Osteoblast (primary cell): ENCODE measurements at regions not wholly inside any gene's neighbourhood (a gene's known extent, or its start where the extent isn't known, plus 50 kb on each side); places are given as distances from the start of the nearest gene placed in this dataset.

ENCODE experiments used
- DNase-seq: peaks from one replicate; pipeline ENCODE4 v3.0.0; 2011; ENCODE audit warnings: low spot score, mixed read lengths; ENCODE audit not compliant: insufficient read length; ENCODE audit errors: missing footprints
- H2AFZ ChIP-seq: 2 replicates; pipeline ENCODE4 v1.6.0; 2011; ENCODE audit warnings: mild to moderate bottlenecking, low read length
- H3K27ac ChIP-seq: 2 replicates; pipeline ENCODE4 v1.5.1; 2011; ENCODE audit warnings: mild to moderate bottlenecking, low read depth, low read length, moderate library complexity
- H3K27me3 ChIP-seq: 2 replicates; pipeline ENCODE4 v1.6.0; 2012; ENCODE audit warnings: mild to moderate bottlenecking, control low read depth, inconsistent platforms, low read length, moderate library complexity; ENCODE audit not compliant: insufficient read depth
- H3K36me3 ChIP-seq: 2 replicates; pipeline ENCODE4 v1.5.1; 2011; ENCODE audit warnings: mild to moderate bottlenecking, low read length, control low read depth, moderate library complexity; ENCODE audit not compliant: insufficient read depth
- H3K4me1 ChIP-seq: 2 replicates; pipeline ENCODE4 v1.5.1; 2011; ENCODE audit warnings: mild to moderate bottlenecking, low read length, control low read depth, moderate library complexity; ENCODE audit not compliant: insufficient read depth
- H3K4me2 ChIP-seq: 2 replicates; pipeline ENCODE4 v1.6.0; 2011; ENCODE audit warnings: mild to moderate bottlenecking, low read length; ENCODE audit not compliant: insufficient read depth
- H3K4me3 ChIP-seq: fragments of 200-600 bp; sonication (generic); 3 replicates; pipeline ENCODE4 v1.5.1; 2012; ENCODE audit warnings: mild to moderate bottlenecking, low read length, inconsistent platforms; ENCODE audit not compliant: insufficient read depth
- H3K79me2 ChIP-seq: 2 replicates; pipeline ENCODE4 v1.6.0; 2012; ENCODE audit warnings: mild to moderate bottlenecking, low read length, control low read depth, inconsistent platforms; ENCODE audit not compliant: insufficient read depth
- H3K9me3 ChIP-seq: 2 replicates; pipeline ENCODE4 v1.5.1; 2011; ENCODE audit warnings: low read depth, low read length, control low read depth
- H4K20me1 ChIP-seq: 2 replicates; pipeline ENCODE4 v1.6.0; 2012; ENCODE audit warnings: mild to moderate bottlenecking, low read length, control low read depth; ENCODE audit not compliant: insufficient read depth
- TF ChIP-seq, protein P1 (sequence below): IDR thresholded peaks from 2 replicates; pipeline ENCODE4 v1.5.1; 2011; ENCODE audit warnings: mild to moderate bottlenecking, low read depth, low read length, moderate library complexity; ENCODE audit errors: extremely low read depth

DNA sequence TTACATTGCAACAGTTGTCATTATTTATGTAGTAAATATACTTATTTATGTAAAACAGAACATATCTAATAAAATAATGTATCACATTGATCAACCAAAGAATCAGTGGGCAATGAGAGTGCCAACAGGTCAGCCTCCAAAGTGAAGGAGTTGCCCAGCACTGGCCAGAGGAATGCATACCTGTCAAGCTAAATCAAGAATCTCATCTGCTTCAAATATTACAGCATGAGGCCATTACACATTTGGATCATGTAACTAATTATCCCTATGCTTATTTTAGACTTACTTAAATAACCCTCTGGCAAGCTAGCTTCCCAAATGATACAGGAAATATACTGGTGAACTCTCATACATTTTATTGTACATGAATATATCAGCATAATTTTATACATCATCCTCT, 1211.7 kb upstream of the ACVR2A start:
- H4K20me1 ChIP-seq: no peaks in the 10 kb centered on the region
- no peak overlapping the region for H3K4me2 ChIP-seq
- H2AFZ ChIP-seq: no peak overlapping the region
- H3K27ac ChIP-seq: no peak overlapping the region
- no peaks in the 10 kb centered on the region for H3K36me3 ChIP-seq
- no peaks in the 10 kb centered on the region for H3K79me2 ChIP-seq
- TF ChIP-seq, protein P1, sequence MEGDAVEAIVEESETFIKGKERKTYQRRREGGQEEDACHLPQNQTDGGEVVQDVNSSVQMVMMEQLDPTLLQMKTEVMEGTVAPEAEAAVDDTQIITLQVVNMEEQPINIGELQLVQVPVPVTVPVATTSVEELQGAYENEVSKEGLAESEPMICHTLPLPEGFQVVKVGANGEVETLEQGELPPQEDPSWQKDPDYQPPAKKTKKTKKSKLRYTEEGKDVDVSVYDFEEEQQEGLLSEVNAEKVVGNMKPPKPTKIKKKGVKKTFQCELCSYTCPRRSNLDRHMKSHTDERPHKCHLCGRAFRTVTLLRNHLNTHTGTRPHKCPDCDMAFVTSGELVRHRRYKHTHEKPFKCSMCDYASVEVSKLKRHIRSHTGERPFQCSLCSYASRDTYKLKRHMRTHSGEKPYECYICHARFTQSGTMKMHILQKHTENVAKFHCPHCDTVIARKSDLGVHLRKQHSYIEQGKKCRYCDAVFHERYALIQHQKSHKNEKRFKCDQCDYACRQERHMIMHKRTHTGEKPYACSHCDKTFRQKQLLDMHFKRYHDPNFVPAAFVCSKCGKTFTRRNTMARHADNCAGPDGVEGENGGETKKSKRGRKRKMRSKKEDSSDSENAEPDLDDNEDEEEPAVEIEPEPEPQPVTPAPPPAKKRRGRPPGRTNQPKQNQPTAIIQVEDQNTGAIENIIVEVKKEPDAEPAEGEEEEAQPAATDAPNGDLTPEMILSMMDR: no peak
- H3K27me3 ChIP-seq: no peaks in the 10 kb centered on the region
- H3K4me3 ChIP-seq: no peak overlapping the region
- no peak for DNase-seq
- H3K9me3 ChIP-seq: no peaks in the 10 kb centered on the region
- peaks cover 10% of the 10 kb centered on the region for H3K4me1 ChIP-seq

GRCh38 chr2:146632707-146633106, 1212.1 kb upstream of the ACVR2A start:
- H4K20me1 ChIP-seq: no peaks in the 10 kb centered on the region
- peaks cover 10% of the 10 kb centered on the region for H3K4me1 ChIP-seq
- H3K9me3 ChIP-seq: no peaks in the 10 kb centered on the region
- no peak overlapping the region for H3K4me3 ChIP-seq
- no peaks in the 10 kb centered on the region for H3K36me3 ChIP-seq
- DNase-seq: no peak
- no peak overlapping the region for H3K4me2 ChIP-seq
- no peak overlapping the region for H2AFZ ChIP-seq
- no peaks in the 10 kb centered on the region for H3K79me2 ChIP-seq
- H3K27ac ChIP-seq: no peak overlapping the region
- TF ChIP-seq, protein P1: no peak
- no peaks in the 10 kb centered on the region for H3K27me3 ChIP-seq

- no peak for DNase-seq
- Histone ChIP-seq H3K27me3 (no peaks in the 10 kb centered on the region), H3K9me3 (no peaks in the 10 kb centered on the region), H3K4me3 (no peak overlapping the region), H2AFZ (no peak overlapping the region), H3K27ac (no peak overlapping the region), H3K36me3 (no peaks in the 10 kb centered on the region), H3K79me2 (no peaks in the 10 kb centered on the region), H3K4me1 (no peaks in the 10 kb centered on the region), H3K4me2 (no peak overlapping the region), H4K20me1 (no peaks in the 10 kb centered on the region)
- TF ChIP-seq, protein P1: no peak
Measured at GRCh38 chr2:146624430-146625160, 1220.2 kb upstream of the ACVR2A start.

DNA sequence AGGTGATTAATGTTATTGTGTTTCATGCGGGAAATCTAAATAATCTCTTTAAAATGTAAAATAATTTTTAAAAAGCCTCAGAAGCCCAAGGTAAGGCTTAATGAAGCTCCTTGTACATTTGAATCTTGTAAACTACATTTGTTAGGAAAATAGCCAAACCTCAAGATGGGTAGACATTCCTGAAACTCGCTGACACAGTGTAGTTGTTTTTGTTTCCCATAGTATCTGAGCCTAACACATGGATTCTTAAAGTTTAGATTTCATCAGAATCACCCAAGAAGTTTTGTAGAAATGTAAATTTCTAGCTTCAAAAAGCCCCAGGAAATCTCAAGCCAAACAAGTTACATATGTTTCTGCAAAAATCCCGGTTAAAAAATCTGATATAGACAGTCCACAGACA, 1221.1 kb upstream of the ACVR2A start:
- no peak for DNase-seq
- Histone ChIP-seq H3K27ac (no peak overlapping the region), H3K36me3 (no peaks in the 10 kb centered on the region), H2AFZ (no peak overlapping the region), H3K9me3 (no peaks in the 10 kb centered on the region), H3K4me1 (no peaks in the 10 kb centered on the region), H3K4me3 (no peak overlapping the region), H3K79me2 (no peaks in the 10 kb centered on the region), H4K20me1 (no peaks in the 10 kb centered on the region), H3K4me2 (no peak overlapping the region), H3K27me3 (no peaks in the 10 kb centered on the region)
- TF ChIP-seq, protein P1: no peak
